NOMO-1 treated with DMSO at 0.1 percent for 48 hours (cell line): ENCODE measurements at regions not wholly inside any gene's neighbourhood (a gene's known extent, or its start where the extent isn't known, plus 50 kb on each side); places are given as distances from the start of the nearest gene placed in this dataset.
"Not testable (repeated sequence)": the region's sequence is repeated elsewhere in the genome, so short reads cannot be mapped to it uniquely, and the experiment has no call there.

Source experiments
- DNase-seq: peaks from one replicate; lab custom pipeline; 2025; ENCODE audit not compliant: unreplicated experiment; lab: John Stamatoyannopoulos, UW

- DNase-seq, result no peak
Observed at GRCh38 chr7:1341361-1342089, 108.9 kb downstream of the UNCX start.

GRCh38 chr7:1342090-1342640 lies 109.5 kb downstream of the UNCX start:
- no peak for DNase-seq

- DNase-seq, result no peak
Observed at GRCh38 chr7:1343551-1343950, 110.9 kb downstream of the UNCX start.

GRCh38 chr7:1344421-1344820 lies 111.7 kb downstream of the UNCX start:
- DNase-seq, result no peak

GRCh38 chr7:1344981-1345701 lies 112.5 kb downstream of the UNCX start:
- DNase-seq, result no peak

DNA sequence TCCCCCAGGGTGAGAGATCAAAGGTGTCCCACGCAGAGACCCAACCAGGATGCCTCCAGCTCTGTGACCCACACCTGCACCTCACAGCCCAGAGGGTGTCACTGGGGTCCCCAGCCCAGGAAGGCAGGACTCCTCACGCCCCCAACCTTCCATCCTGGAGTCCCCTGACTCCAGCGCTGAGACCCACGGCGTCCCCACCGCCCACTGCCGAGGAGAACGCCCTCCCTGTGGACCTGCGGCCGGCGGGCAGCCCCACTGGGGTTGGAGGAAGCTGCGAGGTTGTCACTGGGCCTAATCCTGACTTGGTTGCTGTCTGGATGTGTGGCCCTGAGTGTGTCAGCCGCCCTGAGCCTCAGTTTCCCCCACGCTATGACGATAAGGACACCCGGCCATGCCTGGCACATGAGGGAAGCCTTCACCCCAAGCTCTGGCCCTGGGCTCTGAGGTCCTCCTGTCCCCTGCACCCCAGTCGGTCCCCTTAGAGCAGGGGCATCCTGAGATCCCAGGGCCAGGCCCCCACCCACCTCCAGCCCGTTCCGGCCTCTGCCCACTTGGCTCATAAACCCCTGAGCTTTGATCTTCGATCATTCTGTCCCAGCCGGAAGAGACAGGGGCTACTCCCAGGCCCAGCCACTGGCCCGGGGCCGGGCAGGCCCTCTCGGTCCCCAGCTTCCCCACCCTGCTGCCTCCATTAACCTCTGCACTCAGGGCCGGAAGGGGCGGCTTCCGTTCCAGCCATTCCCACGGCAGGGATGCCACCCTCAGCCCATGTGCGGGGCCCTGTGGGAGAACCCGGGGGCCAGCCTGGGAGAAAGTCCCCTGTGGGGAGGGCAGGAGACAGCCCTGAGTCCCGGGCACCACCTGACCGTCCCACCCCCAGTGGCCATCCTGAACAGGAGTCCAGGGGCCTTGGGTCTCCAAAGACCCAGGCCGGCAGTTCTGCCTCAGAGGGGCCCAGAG lies 113.2 kb downstream of the MICALL2 start:
- no peak for DNase-seq

- no peak for DNase-seq
Observed at GRCh38 chr7:1346851-1347250, 112.4 kb downstream of the MICALL2 start.

DNA sequence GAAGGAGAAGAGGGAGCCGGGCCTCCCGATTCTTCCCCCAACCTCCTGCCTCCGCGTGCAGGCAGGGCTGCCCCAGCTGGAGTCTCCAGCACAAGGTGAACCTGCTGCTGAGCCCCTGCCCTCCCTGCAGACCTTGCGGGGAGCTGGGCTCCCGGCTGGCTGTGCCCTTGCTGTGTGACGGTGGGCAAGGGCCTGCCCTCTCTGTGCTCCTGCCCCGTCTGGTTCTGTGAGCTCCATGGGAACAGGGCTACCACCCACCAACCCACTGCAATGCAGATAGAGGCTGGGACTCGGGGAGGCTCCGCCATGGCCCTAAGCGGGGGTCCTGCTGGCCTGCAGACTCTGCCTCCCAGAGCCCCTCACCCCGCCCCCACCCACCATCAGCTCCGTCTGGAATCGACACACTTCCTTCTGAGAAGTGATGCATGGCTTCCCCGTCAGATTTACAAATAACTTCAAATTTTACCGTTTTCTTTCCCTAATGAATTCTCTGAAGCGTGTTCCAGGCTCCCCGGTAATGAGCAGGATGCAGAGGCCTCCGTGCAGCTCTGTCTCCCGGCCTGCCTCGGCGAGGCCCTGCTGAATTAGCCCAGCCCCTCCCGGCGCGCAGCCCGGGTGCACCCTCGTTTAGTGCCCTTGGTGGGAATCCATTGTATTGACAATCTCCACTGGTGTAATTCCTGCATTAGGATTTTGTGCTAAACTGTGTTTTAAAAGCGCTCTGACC lies 111.0 kb downstream of the MICALL2 start:
- DNase-seq, result no peak

GRCh38 chr7:1348823-1349335 lies 110.4 kb downstream of the MICALL2 start:
- DNase-seq, result no peak

- no peak for DNase-seq
Observed at GRCh38 chr7:1349351-1349761, 109.9 kb downstream of the MICALL2 start.

GRCh38 chr7:1351881-1352625 lies 107.2 kb downstream of the MICALL2 start:
- DNase-seq, result no peak

DNA sequence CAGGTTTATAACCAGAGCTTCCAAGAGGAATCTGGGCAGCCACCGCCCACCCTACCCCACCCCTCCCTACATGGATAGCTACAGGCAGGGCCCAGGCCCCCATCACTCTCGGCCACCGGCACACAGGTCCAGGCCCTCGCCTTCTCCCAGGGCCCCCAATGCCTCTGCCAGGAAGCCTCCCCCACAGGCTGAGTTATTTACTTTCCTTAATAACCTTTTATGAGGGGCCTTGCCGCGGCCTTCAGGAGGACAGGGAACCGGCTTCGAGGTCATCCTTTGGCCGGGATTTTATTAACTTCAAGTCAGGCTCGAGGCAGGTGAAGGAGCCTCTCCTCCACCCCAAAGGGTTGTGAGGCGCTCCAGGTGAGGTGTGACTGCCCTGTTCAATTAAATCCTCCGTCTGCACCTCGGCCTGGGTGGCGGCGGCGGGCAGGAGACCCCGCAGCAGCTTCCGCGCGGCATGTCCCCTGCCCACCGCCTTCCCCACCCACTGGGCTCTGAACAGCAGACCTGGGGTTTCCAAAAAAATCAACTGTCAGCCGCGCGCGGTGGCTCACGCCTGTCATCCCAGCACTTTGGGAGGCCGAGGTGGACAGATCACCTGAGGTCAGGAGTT lies 106.5 kb downstream of the MICALL2 start:
- DNase-seq, result no peak

DNA sequence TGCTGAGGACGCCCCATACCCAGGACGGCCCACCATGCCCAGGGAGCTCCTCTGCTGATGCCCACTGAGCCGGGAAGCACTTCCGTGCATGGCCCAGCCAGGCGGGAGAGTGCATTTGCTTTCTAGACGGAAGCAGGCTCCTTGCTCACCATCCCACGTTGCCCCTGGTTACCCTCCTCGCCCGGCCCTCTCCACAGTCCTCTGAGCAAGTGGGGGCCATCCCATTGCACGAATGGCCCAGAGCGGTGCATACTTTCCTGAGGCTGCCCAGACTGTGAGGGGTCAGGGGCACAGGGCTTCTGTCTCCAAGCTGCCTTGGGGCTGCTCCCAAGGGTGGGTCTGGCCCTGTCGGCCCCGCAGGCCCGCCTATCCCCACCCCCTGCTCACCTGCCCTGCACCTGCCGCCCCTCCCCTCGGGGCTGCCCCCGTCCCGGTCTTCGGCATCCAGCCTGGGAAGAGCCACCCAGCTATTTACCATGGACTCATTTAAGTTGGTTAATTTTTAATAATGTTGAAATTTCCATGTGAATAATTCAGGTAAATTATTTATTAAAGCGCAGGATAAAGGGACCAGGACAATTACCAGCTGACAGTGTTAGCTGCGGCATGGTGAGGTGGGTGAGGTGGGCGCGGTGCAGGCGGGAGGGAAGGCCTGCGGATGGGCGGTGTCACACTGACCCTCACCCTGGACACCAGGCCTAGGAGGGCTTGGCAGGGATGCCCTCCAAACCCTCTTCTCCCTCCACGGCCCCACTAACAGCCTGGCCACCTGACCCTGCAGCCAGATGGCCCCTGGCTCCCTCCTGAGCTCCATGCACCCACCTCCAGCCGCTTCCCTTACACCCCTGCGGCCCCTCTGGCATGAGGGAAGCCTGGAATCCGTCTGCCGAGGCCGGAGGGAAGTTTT lies 104.4 kb downstream of the MICALL2 start:
- no peak for DNase-seq

GRCh38 chr7:1355568-1356340 lies 103.5 kb downstream of the MICALL2 start:
- DNase-seq, result no peak

- DNase-seq, result not testable (repeated sequence)
Observed at GRCh38 chr7:1356853-1357252, 102.4 kb downstream of the MICALL2 start.

DNA sequence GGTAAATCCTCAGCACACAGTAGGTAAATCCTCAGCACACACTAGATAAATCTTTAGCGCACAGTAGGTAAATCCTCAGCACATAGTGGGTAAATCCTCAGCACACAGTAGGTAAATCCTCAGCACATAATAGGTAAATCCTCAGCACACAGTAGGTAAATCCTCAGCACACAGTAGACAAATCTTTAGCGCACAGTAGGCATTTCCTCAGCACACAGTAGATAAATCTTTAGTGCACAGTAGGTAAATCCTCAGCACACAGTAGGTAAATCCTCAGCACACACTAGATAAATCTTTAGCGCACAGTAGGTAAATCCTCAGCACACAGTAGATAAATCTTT lies 102.0 kb downstream of the MICALL2 start:
- DNase-seq, result not testable (repeated sequence)

DNA sequence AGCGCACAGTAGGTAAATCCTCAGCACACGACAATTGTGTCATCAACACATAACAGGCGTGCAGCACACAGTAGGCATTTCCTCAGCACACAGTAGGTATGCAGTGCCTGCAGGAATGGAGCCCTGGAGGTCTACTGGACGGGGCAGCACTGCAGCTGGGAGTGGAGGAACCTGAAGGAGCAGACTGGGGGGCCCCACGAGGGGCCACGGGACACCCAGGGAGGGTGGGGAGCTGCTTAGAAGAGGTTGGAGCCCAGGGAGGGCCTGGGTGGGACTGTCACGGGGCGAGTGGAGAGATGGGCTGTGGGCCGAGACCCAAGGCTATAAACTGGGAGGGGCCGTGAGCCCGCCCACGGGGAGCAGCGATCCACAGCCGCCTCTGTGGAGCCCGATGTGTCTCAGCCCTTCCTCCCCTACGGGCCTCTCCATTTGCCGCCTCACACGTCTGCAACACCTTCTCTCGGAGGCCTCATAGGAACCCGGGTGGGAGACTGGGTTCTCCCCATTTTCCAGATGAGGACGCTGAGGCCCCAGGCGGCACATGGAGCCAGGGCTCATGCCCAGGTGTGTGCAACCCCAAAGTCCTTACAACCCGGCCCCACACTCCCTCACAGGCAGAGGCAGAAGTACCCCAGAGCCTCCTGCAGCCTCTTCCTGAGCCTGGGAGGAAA lies 101.5 kb downstream of the MICALL2 start:
- peak; percentile 8 for DNase-seq
